Motor neuron (in vitro differentiated cells): ENCODE measurements at regions not wholly inside any gene's neighbourhood (a gene's known extent, or its start where the extent isn't known, plus 50 kb on each side); places are given as distances from the start of the nearest gene placed in this dataset.
A peak's percentile ranks its signal among the peaks of the same experiment; 100 is the strongest.
"Not testable (repeated sequence)": the region's sequence is repeated elsewhere in the genome, so short reads cannot be mapped to it uniquely, and the experiment has no call there.

Source experiments
- ATAC-seq, 8 experiments: fragments of 200-7000 bp; cut with Tn5 transposase; replicated peaks in 6 of 8; 2 replicates each; pipeline ENCODE4 v1.8.0; 2021; ENCODE audit warnings: mild to moderate bottlenecking in 8 of 8, moderate library complexity in 8 of 8
- H3K27ac ChIP-seq, 2 donors: fragments of 250-450 bp; sonication (Bioruptor Pico); 2 replicates each; pipeline ENCODE4 v1.9.0; 2021; ENCODE audit warnings: antibody characterized with exemption in 2 of 2, mild to moderate bottlenecking in 2 of 2, moderate library complexity in 1 of 2
- H3K4me1 ChIP-seq, 2 donors: fragments of 250-450 bp; sonication (Bioruptor Pico); replicated peaks in 1 of 2; 2 replicates each; pipeline ENCODE4 v1.6.1; 2021; ENCODE audit warnings: antibody characterized with exemption in 2 of 2, mild to moderate bottlenecking in 2 of 2, moderate library complexity in 1 of 2
- H3K4me3 ChIP-seq, 5 donors: fragments of 250-450 bp; sonication (Bioruptor Pico); 2 replicates each; pipeline ENCODE4 v1.9.0; 2021; ENCODE audit warnings: antibody characterized with exemption in 5 of 5, mild to moderate bottlenecking in 5 of 5, moderate library complexity in 4 of 5
- WGBS, 10 experiments: fragments of 450-650 bp; shearing (Covaris generic); methylation state at CpG; one replicate each; pipeline ENCODE4 v1.0.0; 2022; 5-methylcytosine and 5-hydroxymethylcytosine counted together
- in situ Hi-C, 9 experiments: fragments of 400-800 bp; cut with MboI; loops; one replicate each; pipeline ENCODE4 v1.15.0; 2021; ENCODE audit warnings: low sequenced_read_pairs in 9 of 9, low pct_unique_long_range_greater_than_20kb in 2 of 9; ENCODE audit not compliant: unreplicated experiment in 9 of 9

- 0 to 100% (median 50%) methylated on average over 1 of the region's 1 CpG; no CpG with 5 or more reads in 1 of the 10 experiments for WGBS, 10 experiments
- Histone ChIP-seq H3K27ac (no peak overlapping the region), H3K4me1 (peaks cover 0 to 6% of the 10 kb centered on the region in 2 donors), H3K4me3 (no peak overlapping the region)
- in situ Hi-C loops = no loop called here
- peak in 2 of 8 experiments; percentile 25 to 34 for ATAC-seq
Observed at GRCh38 chr6:91240878-91241603, 654.2 kb upstream of the MAP3K7 start.

- H3K4me1 ChIP-seq = peaks cover 6 to 26% of the 10 kb centered on the region in 2 donors
- 20 to 71% (median 34%) methylated on average over 2 to 7 of the region's 7 CpGs for WGBS, 10 experiments
- ATAC-seq = peak in 5 of 8 experiments; percentile 51 to 96 (median 95)
- in situ Hi-C loops = no loop called here
- no peak overlapping the region for H3K4me3 ChIP-seq
- no peak overlapping the region for H3K27ac ChIP-seq
Observed at GRCh38 chr6:91221072-91221720, 634.3 kb upstream of the MAP3K7 start.

- 67 to 100% (median 83%) methylated on average over 1 to 5 of the region's 5 CpGs; no CpG with 5 or more reads in 5 of the 10 experiments for WGBS, 10 experiments
- Histone ChIP-seq H3K27ac (no peak overlapping the region), H3K4me3 (no peak overlapping the region), H3K4me1 (no peaks in the 10 kb centered on the region)
- in situ Hi-C loops = no loop called here
- peak in 2 of 8 experiments; percentile 70 to 90 for ATAC-seq
Observed at GRCh38 chr6:91213229-91213901, 626.5 kb upstream of the MAP3K7 start.

- H3K4me3 ChIP-seq = no peak overlapping the region
- WGBS, 10 experiments = 14 to 100% (median 70%) methylated on average over 1 to 4 of the region's 4 CpGs
- in situ Hi-C loops = no loop called here
- H3K27ac ChIP-seq = no peak overlapping the region
- no peak for ATAC-seq
- H3K4me1 ChIP-seq = peaks cover 4 to 21% of the 10 kb centered on the region in 2 donors
Observed at GRCh38 chr6:91198588-91199255, 611.9 kb upstream of the MAP3K7 start.

- WGBS, 10 experiments = 0 to 71% (median 28%) methylated on average over 1 of the region's 1 CpG; no CpG with 5 or more reads in 4 of the 10 experiments
- peak in 5 of 8 experiments; percentile 56 to 93 (median 90) for ATAC-seq
- peaks cover 4 to 21% of the 10 kb centered on the region in 2 donors for H3K4me1 ChIP-seq
- no peak overlapping the region for H3K4me3 ChIP-seq
- no peak overlapping the region for H3K27ac ChIP-seq
- in situ Hi-C loops = no loop called here
Observed at GRCh38 chr6:91196729-91197128, 609.9 kb upstream of the MAP3K7 start.

GRCh38 chr6:91193446-91193845, 606.6 kb upstream of the MAP3K7 start:
- no peak for ATAC-seq
- Histone ChIP-seq H3K27ac (no peak overlapping the region), H3K4me3 (no peak overlapping the region), H3K4me1 (peaks cover 4 to 21% of the 10 kb centered on the region in 2 donors)
- in situ Hi-C loops = no loop called here

GRCh38 chr6:91190041-91190440, 603.2 kb upstream of the MAP3K7 start:
- H3K4me1 ChIP-seq, ATAC-seq, H3K4me3 ChIP-seq, H3K27ac ChIP-seq, in situ Hi-C loops: not testable (repeated sequence)
- 0 to 100% (median 95%) methylated on average over 1 to 3 of the region's 3 CpGs for WGBS, 10 experiments

- Histone ChIP-seq H3K4me1 (no peaks in the 10 kb centered on the region), H3K4me3 (no peak overlapping the region), H3K27ac (no peak overlapping the region)
- no peak for ATAC-seq
- WGBS, 10 experiments = 0 to 100% (median 82%) methylated on average over 1 to 4 of the region's 4 CpGs
- in situ Hi-C loops = no loop called here
Observed at GRCh38 chr6:91185072-91185471, 598.2 kb upstream of the MAP3K7 start.

GRCh38 chr6:91181416-91181815, 594.5 kb upstream of the MAP3K7 start:
- no peaks in the 10 kb centered on the region for H3K4me1 ChIP-seq
- H3K4me3 ChIP-seq = no peak overlapping the region
- ATAC-seq = no peak
- WGBS, 10 experiments = 20 to 100% (median 80%) methylated on average over 1 to 2 of the region's 2 CpGs; no CpG with 5 or more reads in 2 of the 10 experiments
- H3K27ac ChIP-seq = no peak overlapping the region
- in situ Hi-C loops = no loop called here

GRCh38 chr6:91173651-91174050, 586.8 kb upstream of the MAP3K7 start:
- 0 to 100% (median 83%) methylated on average over 1 to 3 of the region's 3 CpGs; no CpG with 5 or more reads in 1 of the 10 experiments for whole genome bisulfite sequencing, 10 experiments
- H3K4me1 ChIP-seq = peaks cover 11 to 14% of the 10 kb centered on the region in 2 donors
- no peak for ATAC-seq
- no peak overlapping the region for H3K4me3 ChIP-seq
- H3K27ac ChIP-seq = no peak overlapping the region
- in situ Hi-C loops = no loop called here

- peaks cover 11 to 14% of the 10 kb centered on the region in 2 donors for H3K4me1 ChIP-seq
- no peak for ATAC-seq
- no peak overlapping the region for H3K4me3 ChIP-seq
- in situ Hi-C loops = no loop called here
- WGBS, 10 experiments = 0 to 95% (median 77%) methylated on average over 1 to 3 of the region's 3 CpGs; no CpG with 5 or more reads in 2 of the 10 experiments
- H3K27ac ChIP-seq = no peak overlapping the region
Observed at GRCh38 chr6:91173186-91173585, 586.3 kb upstream of the MAP3K7 start.

GRCh38 chr6:91171754-91172462, 585.0 kb upstream of the MAP3K7 start:
- Histone ChIP-seq H3K27ac (no peak overlapping the region), H3K4me1 (peaks cover 11 to 14% of the 10 kb centered on the region in 2 donors), H3K4me3 (no peak overlapping the region)
- 0 to 36% (median 25%) methylated on average over 1 to 5 of the region's 7 CpGs; no CpG with 5 or more reads in 1 of the 10 experiments for WGBS, 10 experiments
- peak in 4 of 8 experiments; percentile 42 to 89 (median 48) for ATAC-seq
- in situ Hi-C loops = no loop called here
